Trophoblast cell (in vitro differentiated cells and primary cell): ENCODE measurements at regions not wholly inside any gene's neighbourhood (a gene's known extent, or its start where the extent isn't known, plus 50 kb on each side); places are given as distances from the start of the nearest gene placed in this dataset.
"Not testable (repeated sequence)": the region's sequence is repeated elsewhere in the genome, so short reads cannot be mapped to it uniquely, and the experiment has no call there.

ENCODE experiments used
- DNase-seq, 2 donors: peaks; one replicate each; pipeline ENCODE4 v3.0.0-alpha.2; 2016
- H2AFZ ChIP-seq: 2 replicates; pipeline ENCODE4 v1.6.1; 2013; ENCODE audit warnings: low read length, moderate library complexity, mild to moderate bottlenecking; ENCODE audit not compliant: insufficient read depth, poor library complexity
- H2AK5ac ChIP-seq: 2 replicates; pipeline ENCODE4 v1.6.1; 2013; ENCODE audit warnings: mild to moderate bottlenecking, low read length
- H2BK120ac ChIP-seq: 2 replicates; pipeline ENCODE4 v1.6.1; 2013; ENCODE audit warnings: low read length, mild to moderate bottlenecking, moderate library complexity; ENCODE audit not compliant: insufficient read depth, poor library complexity
- H2BK12ac ChIP-seq: 2 replicates; pipeline ENCODE4 v1.6.1; 2013; ENCODE audit warnings: mild to moderate bottlenecking, low read length, moderate library complexity
- H2BK5ac ChIP-seq: 2 replicates; pipeline ENCODE4 v1.6.1; 2013; ENCODE audit warnings: low read length, low read depth, moderate library complexity, mild to moderate bottlenecking; ENCODE audit not compliant: poor library complexity
- H3K14ac ChIP-seq: 2 replicates; pipeline ENCODE4 v1.6.1; 2013; ENCODE audit warnings: mild to moderate bottlenecking, low read length
- H3K18ac ChIP-seq: 2 replicates; pipeline ENCODE4 v1.6.1; 2013; ENCODE audit warnings: mild to moderate bottlenecking, low read length
- H3K23ac ChIP-seq: 2 replicates; pipeline ENCODE4 v1.6.1; 2013; ENCODE audit warnings: low read length
- H3K27ac ChIP-seq: 2 replicates; pipeline ENCODE4 v1.5.1; 2013; ENCODE audit warnings: low read depth, mild to moderate bottlenecking, inconsistent platforms, low read length, moderate library complexity
- H3K27me3 ChIP-seq: 2 replicates; pipeline ENCODE4 v1.6.1; 2013; ENCODE audit warnings: inconsistent platforms, mild to moderate bottlenecking, low read length, moderate library complexity; ENCODE audit not compliant: insufficient read depth
- H3K36me3 ChIP-seq, 2 experiments: 1 replicate in 1 of 2; 2 replicates in 1 of 2; pipeline ENCODE4 v1.6.1; 2013; ENCODE audit warnings: low read length in 2 of 2, mild to moderate bottlenecking in 2 of 2, moderate library complexity in 1 of 2; ENCODE audit not compliant: insufficient read depth in 2 of 2, control insufficient read depth in 1 of 2
- H3K4ac ChIP-seq: 2 replicates; pipeline ENCODE4 v1.6.1; 2013; ENCODE audit warnings: low read depth, mild to moderate bottlenecking, low read length, moderate library complexity
- H3K4me1 ChIP-seq, 2 experiments: 1 replicate in 1 of 2; 2 replicates in 1 of 2; pipeline ENCODE4 v1.6.1; 2013; ENCODE audit warnings: low read length in 2 of 2, mild to moderate bottlenecking in 2 of 2, moderate library complexity in 1 of 2; ENCODE audit not compliant: insufficient read depth in 2 of 2, control insufficient read depth in 1 of 2
- H3K4me2 ChIP-seq: 2 replicates; pipeline ENCODE4 v1.6.1; 2013; ENCODE audit warnings: inconsistent platforms, mild to moderate bottlenecking, low read length, moderate library complexity
- H3K4me3 ChIP-seq: 2 replicates; pipeline ENCODE4 v1.5.1; 2013; ENCODE audit warnings: mild to moderate bottlenecking, low read depth, low read length, inconsistent platforms
- H3K79me1 ChIP-seq: one replicate; pipeline ENCODE4 v1.6.1; 2013; ENCODE audit warnings: low read length
- H3K79me2 ChIP-seq: 2 replicates; pipeline ENCODE4 v1.6.1; 2013; ENCODE audit warnings: low read length, mild to moderate bottlenecking; ENCODE audit not compliant: control insufficient read depth, insufficient read depth, poor library complexity
- H3K9ac ChIP-seq: 2 replicates; pipeline ENCODE4 v1.6.1; 2013; ENCODE audit warnings: mild to moderate bottlenecking, low read length
- H3K9me3 ChIP-seq: 2 replicates; pipeline ENCODE4 v1.6.1; 2013; ENCODE audit warnings: low read depth, mild to moderate bottlenecking, control low read depth, inconsistent platforms, low read length; ENCODE audit not compliant: insufficient read depth
- H4K12ac ChIP-seq: 2 replicates; pipeline ENCODE4 v1.6.1; 2013; ENCODE audit warnings: low read depth, mild to moderate bottlenecking, low read length, moderate library complexity
- H4K8ac ChIP-seq: 2 replicates; pipeline ENCODE4 v1.6.1; 2013; ENCODE audit warnings: low read depth, mild to moderate bottlenecking, low read length, moderate library complexity
- H4K91ac ChIP-seq: one replicate; pipeline ENCODE4 v1.6.1; 2013; ENCODE audit warnings: low read depth, mild to moderate bottlenecking, low read length, moderate library complexity
- WGBS: extraction: QIAGEN DNeasy Blood & Tissue Kit; methylation state at CpG from one replicate; pipeline ENCODE4 v1.1.7; 2013; ENCODE audit warnings: missing lambda C conversion rate; ENCODE audit not compliant: insufficient read length, insufficient coverage; ENCODE audit errors: extremely low coverage; 5-methylcytosine and 5-hydroxymethylcytosine counted together

DNA sequence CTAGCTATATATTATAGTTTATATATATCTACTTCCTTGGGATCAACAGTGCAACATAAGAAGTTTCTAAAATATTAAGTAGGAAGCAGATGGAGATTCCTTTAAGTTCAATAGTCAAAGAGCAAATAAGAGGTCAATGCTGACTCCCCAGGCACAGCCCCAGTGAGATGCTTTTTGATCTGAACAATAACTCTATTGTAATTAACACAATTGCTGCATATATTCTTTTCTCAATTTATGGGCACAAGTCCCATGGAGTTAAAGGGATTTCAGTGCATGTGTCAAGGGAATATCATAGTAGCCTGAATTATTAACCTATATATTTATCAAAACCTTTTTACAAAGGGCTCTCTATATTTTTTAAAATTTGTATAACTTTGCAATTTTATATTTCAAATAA is 180.8 kb downstream of the SPRY2 start:
- Histone ChIP-seq H2BK120ac (no peak overlapping the region), H3K4me1 (no peaks in the 10 kb centered on the region), H4K12ac (no peak overlapping the region), H3K18ac (no peak overlapping the region), H2AK5ac (no peak overlapping the region), H3K9me3 (no peaks in the 10 kb centered on the region), H3K4ac (no peak overlapping the region), H3K27ac (no peak overlapping the region), H2BK5ac (no peak overlapping the region), H3K9ac (no peak overlapping the region), H3K4me2 (no peak overlapping the region), H3K14ac (no peak overlapping the region), H4K91ac (no peak overlapping the region), H2AFZ (no peak overlapping the region), H4K8ac (no peak overlapping the region), H3K79me1 (no peaks in the 10 kb centered on the region), H3K79me2 (no peaks in the 10 kb centered on the region), H3K27me3 (no peaks in the 10 kb centered on the region), H3K4me3 (no peak overlapping the region), H3K36me3 (no peaks in the 10 kb centered on the region), H2BK12ac (no peak overlapping the region), H3K23ac (no peak overlapping the region)
- no peak for DNase-seq

DNA sequence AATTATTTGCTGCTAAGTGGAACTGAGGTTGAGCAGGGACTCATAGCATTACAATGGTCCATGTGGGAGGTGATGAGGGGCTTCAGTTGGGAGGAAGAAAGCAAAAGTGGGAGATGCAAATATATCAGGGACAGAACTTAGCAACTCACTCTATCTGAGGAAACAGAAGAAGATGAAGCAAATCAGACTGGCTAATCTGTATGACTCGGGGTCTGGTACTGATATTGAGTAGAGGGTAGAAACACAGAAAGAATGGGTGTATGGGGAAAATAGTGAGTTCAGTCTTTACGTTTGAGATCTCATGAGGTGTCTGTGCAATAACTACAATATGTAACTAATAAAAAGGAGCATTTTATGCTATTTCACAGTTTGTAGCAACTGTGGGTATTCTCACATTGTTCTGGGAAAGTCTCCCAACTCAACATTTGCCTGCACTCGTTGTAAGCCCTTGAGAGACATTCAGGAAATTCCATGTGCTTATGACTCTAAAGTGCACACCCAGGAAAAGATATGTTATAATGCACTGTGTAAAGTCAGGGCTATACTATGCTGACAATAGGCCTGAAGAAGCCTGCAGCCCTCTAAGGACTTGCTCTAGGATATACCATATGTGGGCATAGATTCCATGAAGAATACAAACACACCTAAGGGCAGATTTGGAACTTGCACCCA is 183.5 kb downstream of the SPRY2 start:
- WGBS = no CpG with 5 or more reads among the region's 3 CpGs
- Histone ChIP-seq H3K36me3 (no peaks in the 10 kb centered on the region), H3K79me1 (no peaks in the 10 kb centered on the region), H3K4ac (no peak overlapping the region), H2AK5ac (no peak overlapping the region), H3K27ac (no peak overlapping the region), H3K79me2 (no peaks in the 10 kb centered on the region), H3K18ac (no peak overlapping the region), H2BK120ac (no peak overlapping the region), H3K4me3 (no peak overlapping the region), H4K91ac (no peak overlapping the region), H2AFZ (no peak overlapping the region), H3K23ac (no peak overlapping the region), H2BK5ac (no peak overlapping the region), H3K14ac (no peak overlapping the region), H3K9me3 (no peaks in the 10 kb centered on the region), H3K27me3 (no peaks in the 10 kb centered on the region), H4K8ac (no peak overlapping the region), H2BK12ac (no peak overlapping the region), H4K12ac (no peak overlapping the region), H3K9ac (no peak overlapping the region), H3K4me2 (no peak overlapping the region), H3K4me1 (no peaks in the 10 kb centered on the region)
- DNase-seq = no peak

DNA sequence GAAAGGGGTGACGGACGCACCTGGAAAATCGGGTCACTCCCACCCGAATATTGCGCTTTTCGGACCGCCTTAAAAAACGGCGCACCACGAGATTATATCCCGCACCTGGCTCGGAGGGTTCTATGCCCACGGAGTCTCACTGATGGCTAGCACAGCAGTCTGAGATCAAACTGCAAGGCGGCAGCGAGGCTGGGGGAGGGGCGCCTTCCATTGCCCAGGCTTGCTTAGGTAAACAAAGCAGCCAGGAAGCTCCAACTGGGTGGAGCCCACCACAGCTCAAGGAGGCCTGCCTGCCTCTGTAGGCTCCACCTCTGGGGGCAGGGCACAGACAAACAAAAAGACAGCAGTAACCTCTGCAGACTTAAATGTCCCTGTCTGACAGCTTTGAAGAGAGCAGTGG is 188.8 kb downstream of the SPRY2 start:
- not testable (repeated sequence) for H2BK12ac ChIP-seq, H2AFZ ChIP-seq, H3K14ac ChIP-seq, H3K27ac ChIP-seq, H4K12ac ChIP-seq, H3K27me3 ChIP-seq, H3K79me2 ChIP-seq, H3K79me1 ChIP-seq, H4K91ac ChIP-seq, H3K18ac ChIP-seq, DNase-seq, H4K8ac ChIP-seq, H3K4me2 ChIP-seq, H3K23ac ChIP-seq, H3K4me1 ChIP-seq, H2BK120ac ChIP-seq, H2BK5ac ChIP-seq, H3K4me3 ChIP-seq, H3K36me3 ChIP-seq, H3K9me3 ChIP-seq, H3K9ac ChIP-seq, H2AK5ac ChIP-seq, H3K4ac ChIP-seq
- WGBS = no CpG with 5 or more reads among the region's 16 CpGs

DNA sequence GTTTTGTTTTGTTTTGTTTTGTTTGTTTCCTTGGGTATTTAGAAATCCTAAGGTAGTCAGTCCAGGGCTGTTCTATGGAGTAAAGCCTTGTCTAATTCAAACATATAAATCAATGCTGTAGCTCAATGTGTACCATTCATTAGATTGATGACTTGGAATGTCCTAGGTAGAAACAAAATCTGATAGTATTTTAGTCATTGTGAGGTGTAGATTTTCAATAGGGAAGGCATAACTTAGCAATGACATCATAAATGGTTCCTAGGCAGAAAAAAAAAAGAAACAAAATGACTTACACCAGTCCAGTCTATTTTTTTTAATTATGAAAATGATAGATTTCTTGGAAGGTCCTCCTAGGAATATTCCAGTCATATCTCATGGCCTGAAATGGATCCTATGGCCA is 189.9 kb downstream of the SPRY2 start:
- peaks cover 0 to 1% of the 10 kb centered on the region in 2 experiments for H3K4me1 ChIP-seq
- no peak overlapping the region for H2BK120ac ChIP-seq
- H4K12ac ChIP-seq = no peak overlapping the region
- H3K79me1 ChIP-seq = no peaks in the 10 kb centered on the region
- no peak overlapping the region for H2BK5ac ChIP-seq
- H4K91ac ChIP-seq = no peak overlapping the region
- H4K8ac ChIP-seq = no peak overlapping the region
- H2AK5ac ChIP-seq = no peak overlapping the region
- H3K18ac ChIP-seq = no peak overlapping the region
- no peaks in the 10 kb centered on the region for H3K9me3 ChIP-seq
- no peaks in the 10 kb centered on the region for H3K36me3 ChIP-seq
- no peak overlapping the region for H3K23ac ChIP-seq
- H3K9ac ChIP-seq = no peak overlapping the region
- no peak overlapping the region for H3K4me2 ChIP-seq
- H3K4me3 ChIP-seq = no peak overlapping the region
- H2AFZ ChIP-seq = no peak overlapping the region
- H3K27me3 ChIP-seq = no peaks in the 10 kb centered on the region
- no peak overlapping the region for H3K27ac ChIP-seq
- no peak for DNase-seq
- no peak overlapping the region for H3K14ac ChIP-seq
- H3K4ac ChIP-seq = no peak overlapping the region
- no peak overlapping the region for H2BK12ac ChIP-seq
- no peaks in the 10 kb centered on the region for H3K79me2 ChIP-seq
